H9 (cell line): ENCODE measurements at regions not wholly inside any gene's neighbourhood (a gene's known extent, or its start where the extent isn't known, plus 50 kb on each side); places are given as distances from the start of the nearest gene placed in this dataset.
A peak's percentile ranks its signal among the peaks of the same experiment; 100 is the strongest.

Source experiments
- DNase-seq: peaks from one replicate; pipeline ENCODE4 v3.0.0-alpha.2; 2017
- H2AFZ ChIP-seq: one replicate; pipeline ENCODE4 v1.6.1; 2013; ENCODE audit warnings: mild to moderate bottlenecking, low read length, control low read depth, moderate library complexity
- H2AK5ac ChIP-seq: 2 replicates; pipeline ENCODE4 v1.6.1; 2013; ENCODE audit warnings: low read length, control low read depth, mixed read lengths; ENCODE audit not compliant: insufficient read length
- H2BK120ac ChIP-seq: one replicate; pipeline ENCODE4 v1.6.1; 2013; ENCODE audit warnings: low read depth, mild to moderate bottlenecking, low read length, control low read depth, inconsistent platforms; ENCODE audit not compliant: poor library complexity, severe bottlenecking
- H2BK12ac ChIP-seq: 2 replicates; pipeline ENCODE4 v1.6.1; 2013; ENCODE audit warnings: low read length, control low read depth, mixed read lengths, low read depth; ENCODE audit not compliant: insufficient read length
- H2BK15ac ChIP-seq: 2 replicates; pipeline ENCODE4 v1.6.1; 2013; ENCODE audit warnings: low read depth, low read length, control low read depth
- H2BK20ac ChIP-seq: one replicate; pipeline ENCODE4 v1.6.1; 2013; ENCODE audit warnings: low read depth, mild to moderate bottlenecking, low read length, control low read depth, inconsistent platforms; ENCODE audit not compliant: poor library complexity, severe bottlenecking
- H2BK5ac ChIP-seq: 2 replicates; pipeline ENCODE4 v1.6.1; 2013; ENCODE audit warnings: low read length, control low read depth, mixed read lengths; ENCODE audit not compliant: insufficient read length
- H3K14ac ChIP-seq: 2 replicates; pipeline ENCODE4 v1.6.1; 2013; ENCODE audit warnings: low read length, control low read depth; ENCODE audit not compliant: insufficient read depth
- H3K18ac ChIP-seq: 2 replicates; pipeline ENCODE4 v1.6.1; 2013; ENCODE audit warnings: low read depth, mild to moderate bottlenecking, mixed read lengths, low read length, control low read depth; ENCODE audit not compliant: insufficient read length
- H3K23ac ChIP-seq: 2 replicates; pipeline ENCODE4 v1.6.1; 2013; ENCODE audit warnings: low read length, control low read depth, mixed read lengths, low read depth; ENCODE audit not compliant: insufficient read length
- H3K23me2 ChIP-seq: 2 replicates; pipeline ENCODE4 v1.6.1; 2013; ENCODE audit warnings: low read depth, mild to moderate bottlenecking, mixed read lengths, low read length, control low read depth; ENCODE audit not compliant: insufficient read length, poor library complexity, severe bottlenecking
- H3K27ac ChIP-seq: 2 replicates; pipeline ENCODE4 v1.5.1; 2013; ENCODE audit warnings: low read length, control low read depth, mixed read lengths, low read depth; ENCODE audit not compliant: insufficient read length
- H3K27me3 ChIP-seq: 2 replicates; pipeline ENCODE4 v1.6.1; 2013; ENCODE audit warnings: low read length, control low read depth, inconsistent platforms; ENCODE audit not compliant: insufficient read depth
- H3K4ac ChIP-seq: 2 replicates; pipeline ENCODE4 v1.6.1; 2013; ENCODE audit warnings: low read depth, mild to moderate bottlenecking, control low read depth, inconsistent platforms, low read length, moderate library complexity
- H3K4me1 ChIP-seq: 2 replicates; pipeline ENCODE4 v1.6.1; 2013; ENCODE audit warnings: low read length, control low read depth, inconsistent platforms; ENCODE audit not compliant: insufficient read depth
- H3K4me2 ChIP-seq: 2 replicates; pipeline ENCODE4 v1.6.1; 2013; ENCODE audit warnings: low read length, control low read depth, mixed read lengths; ENCODE audit not compliant: insufficient read length, insufficient read depth
- H3K56ac ChIP-seq: 2 replicates; pipeline ENCODE4 v1.6.1; 2013; ENCODE audit warnings: low read depth, mild to moderate bottlenecking, mixed read lengths, low read length, control low read depth; ENCODE audit not compliant: insufficient read length
- H3K79me1 ChIP-seq: 2 replicates; pipeline ENCODE4 v1.6.1; 2013; ENCODE audit warnings: low read depth, mild to moderate bottlenecking, moderate library complexity, low read length, control low read depth, inconsistent platforms; ENCODE audit not compliant: insufficient read depth, poor library complexity, severe bottlenecking
- H3K79me2 ChIP-seq: 2 replicates; pipeline ENCODE4 v1.6.1; 2013; ENCODE audit warnings: low read length, control low read depth, inconsistent platforms; ENCODE audit not compliant: insufficient read depth
- H3K9ac ChIP-seq: 2 replicates; pipeline ENCODE4 v1.6.1; 2013; ENCODE audit warnings: low read length, control low read depth, mixed read lengths; ENCODE audit not compliant: insufficient read length; ENCODE audit errors: extremely low read depth
- H3K9me3 ChIP-seq: one replicate; pipeline ENCODE4 v1.6.1; 2013; ENCODE audit warnings: low read depth, low read length, inconsistent platforms; ENCODE audit not compliant: control insufficient read depth
- H3T11ph ChIP-seq: one replicate; pipeline ENCODE4 v1.6.1; 2013; ENCODE audit warnings: mild to moderate bottlenecking, low read length, control low read depth, inconsistent platforms
- H4K20me1 ChIP-seq: one replicate; pipeline ENCODE4 v1.6.1; 2013; ENCODE audit not compliant: control insufficient read depth, insufficient read length, insufficient read depth
- H4K5ac ChIP-seq: 2 replicates; pipeline ENCODE4 v1.6.1; 2013; ENCODE audit warnings: low read depth, mild to moderate bottlenecking, mixed read lengths, low read length, control low read depth; ENCODE audit not compliant: insufficient read length
- H4K8ac ChIP-seq: replicated peaks from 2 replicates; pipeline ENCODE4 v1.6.1; 2013; ENCODE audit warnings: low read length, control low read depth, mixed read lengths, low read depth; ENCODE audit not compliant: insufficient read length
- H4K91ac ChIP-seq: 2 replicates; pipeline ENCODE4 v1.6.1; 2013; ENCODE audit warnings: low read depth, mild to moderate bottlenecking, moderate library complexity, mixed read lengths, low read length, control low read depth; ENCODE audit not compliant: insufficient read length
- H3K27ac Mint-ChIP-seq, 3 experiments: 2 replicates in 2 of 3; 3 replicates in 1 of 3; pipeline ENCODE4 v1.8.0; 2020 to 2021; ENCODE audit warnings: mixed read lengths in 3 of 3, mild to moderate bottlenecking in 1 of 3, moderate library complexity in 1 of 3
- H3K27me3 Mint-ChIP-seq: 2 replicates; pipeline ENCODE4 v1.8.0; 2021; ENCODE audit warnings: low read depth, mild to moderate bottlenecking, moderate library complexity, mixed read lengths
- H3K36me3 Mint-ChIP-seq, 3 experiments: 2 replicates in 2 of 3; 3 replicates in 1 of 3; pipeline ENCODE4 v1.8.0; 2020 to 2021; ENCODE audit warnings: low read depth in 3 of 3, mixed read lengths in 3 of 3; ENCODE audit not compliant: insufficient read depth in 1 of 3
- H3K4me1 Mint-ChIP-seq, 2 experiments: 2 replicates each; pipeline ENCODE4 v1.8.0; 2020; ENCODE audit warnings: mixed read lengths in 2 of 2
- H3K4me3 Mint-ChIP-seq, 2 experiments: 2 replicates in 1 of 2; 3 replicates in 1 of 2; pipeline ENCODE4 v1.8.0; 2020 to 2021; ENCODE audit warnings: mild to moderate bottlenecking in 2 of 2, mixed read lengths in 2 of 2, moderate library complexity in 1 of 2
- H3K9me3 Mint-ChIP-seq, 2 experiments: 2 replicates in 1 of 2; 3 replicates in 1 of 2; pipeline ENCODE4 v1.8.0; 2020; ENCODE audit warnings: mild to moderate bottlenecking in 2 of 2, mixed read lengths in 2 of 2, moderate library complexity in 1 of 2
- CTCF ChIP-seq: fragments of 200-600 bp; sonication (generic); conservative IDR thresholded peaks from 3 replicates; pipeline ENCODE4 v1.8.0; 2021; ENCODE audit warnings: antibody characterized with exemption, mild to moderate bottlenecking
- WGBS: extraction: QIAGEN DNeasy Blood & Tissue Kit; methylation state at CpG from one replicate; pipeline ENCODE4 v1.1.7; 2013; ENCODE audit warnings: missing lambda C conversion rate, low lambda C conversion rate, mixed read lengths; ENCODE audit not compliant: insufficient read length; ENCODE audit errors: extremely low coverage; 5-methylcytosine and 5-hydroxymethylcytosine counted together

DNA sequence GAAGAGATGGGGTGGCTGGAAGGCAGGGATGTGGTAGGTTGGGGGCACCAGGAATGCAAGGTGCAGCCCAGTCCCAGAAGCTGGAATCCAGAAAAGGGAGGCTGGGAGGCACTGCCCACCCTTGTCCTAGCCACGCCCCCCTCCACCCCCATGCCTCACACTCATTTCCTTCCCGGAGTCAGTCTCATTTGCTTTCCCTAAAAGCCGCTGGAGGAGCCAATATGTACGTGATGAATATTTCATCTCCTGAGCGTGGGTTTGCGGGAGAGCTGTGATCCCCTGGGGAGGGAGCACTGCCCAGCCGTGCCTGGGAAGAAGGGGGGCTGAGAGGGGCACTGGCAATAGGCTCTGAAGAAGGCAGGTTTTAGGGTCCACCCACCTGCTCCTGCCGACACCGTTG lies 124.5 kb upstream of the LHX1 start:
- no peak overlapping the region for H2AK5ac ChIP-seq
- H3K27me3 ChIP-seq = peaks cover 9% of the 10 kb centered on the region; the same call in 1 of the 2 replicates
- DNase-seq = no peak
- H3K4ac ChIP-seq = no peak overlapping the region
- Mint-ChIP-seq H3K9me3 (no peaks in the 10 kb centered on the region; a peak in 1 of 5 replicates), H3K4me1 (peaks cover 37 to 65% of the 10 kb centered on the region in 2 experiments), H3K36me3 (no peaks in the 10 kb centered on the region), H3K27ac (no peak overlapping the region), H3K27me3 (peaks cover 68% of the 10 kb centered on the region), H3K4me3 (peak overlapping the region in 1 of 2 experiments; percentile 24; a peak in 2 of 5 replicates)
- no peak overlapping the region for H2BK5ac ChIP-seq
- H4K8ac ChIP-seq = no peak overlapping the region
- no peak overlapping the region for H2BK15ac ChIP-seq
- no peaks in the 10 kb centered on the region for H3K79me2 ChIP-seq
- no CpG with 5 or more reads among the region's 9 CpGs for WGBS
- no peak overlapping the region for H2AFZ ChIP-seq
- peaks cover 8% of the 10 kb centered on the region for H3K23me2 ChIP-seq
- no peaks in the 10 kb centered on the region for H3K9me3 ChIP-seq
- no peak overlapping the region for H3T11ph ChIP-seq
- H3K79me1 ChIP-seq = no peaks in the 10 kb centered on the region
- no peak overlapping the region for H3K9ac ChIP-seq
- H3K18ac ChIP-seq = no peak overlapping the region
- no peaks in the 10 kb centered on the region for H4K20me1 ChIP-seq
- no peak overlapping the region for H3K56ac ChIP-seq
- H3K27ac ChIP-seq = no peak overlapping the region
- H3K4me2 ChIP-seq = no peak overlapping the region
- no peak overlapping the region for H3K14ac ChIP-seq
- TF ChIP-seq CTCF = no peak
- no peak overlapping the region for H3K23ac ChIP-seq
- H3K4me1 ChIP-seq = no peaks in the 10 kb centered on the region; the same call in 1 of the 2 replicates
- H2BK12ac ChIP-seq = no peak overlapping the region
- no peak overlapping the region for H2BK20ac ChIP-seq
- no peak overlapping the region for H4K91ac ChIP-seq
- no peak overlapping the region for H2BK120ac ChIP-seq
- no peak overlapping the region for H4K5ac ChIP-seq
